ENCODE measurements at regions not wholly inside any gene's neighbourhood (a gene's known extent, or its start where the extent isn't known, plus 50 kb on each side); places are given as distances from the start of the nearest gene placed in this dataset.

DNA sequence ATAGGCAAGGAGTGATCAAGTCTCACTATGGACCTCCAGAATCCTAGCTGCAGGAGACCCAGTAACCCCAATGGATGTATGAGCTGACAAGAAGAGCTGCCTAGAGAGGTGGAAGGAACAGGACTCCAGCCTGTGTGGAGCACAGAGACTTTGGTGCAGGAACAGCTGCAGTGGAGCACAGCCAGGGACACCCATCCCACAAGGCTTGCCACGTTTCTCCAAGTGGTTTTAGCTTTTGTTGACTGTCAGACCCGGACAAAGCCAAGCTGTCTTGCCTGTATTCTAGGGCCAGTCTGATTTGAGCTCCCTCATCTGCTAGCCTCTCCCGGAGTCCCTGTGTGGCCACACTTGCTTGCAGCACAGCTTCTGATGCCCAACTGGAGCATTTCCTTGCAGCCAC lies 224.7 kb downstream of the CHRM2 start:
- no peak for TF ChIP-seq ELF4 (IDR thresholded peaks at IDR 0.05)
- no peak for TF ChIP-seq ARNT (IDR thresholded peaks at IDR 0.05)
- no peak for TF ChIP-seq SUZ12 (IDR thresholded peaks at IDR 0.05)
- TF ChIP-seq L3MBTL2 (conservative IDR thresholded peaks at IDR 0.05): no peak

Measured in HEK293T (cell line).